ENCODE measurements at regions not wholly inside any gene's neighbourhood (a gene's known extent, or its start where the extent isn't known, plus 50 kb on each side); places are given as distances from the start of the nearest gene placed in this dataset.
A peak's percentile ranks its signal among the peaks of the same experiment; 100 is the strongest.

DNA sequence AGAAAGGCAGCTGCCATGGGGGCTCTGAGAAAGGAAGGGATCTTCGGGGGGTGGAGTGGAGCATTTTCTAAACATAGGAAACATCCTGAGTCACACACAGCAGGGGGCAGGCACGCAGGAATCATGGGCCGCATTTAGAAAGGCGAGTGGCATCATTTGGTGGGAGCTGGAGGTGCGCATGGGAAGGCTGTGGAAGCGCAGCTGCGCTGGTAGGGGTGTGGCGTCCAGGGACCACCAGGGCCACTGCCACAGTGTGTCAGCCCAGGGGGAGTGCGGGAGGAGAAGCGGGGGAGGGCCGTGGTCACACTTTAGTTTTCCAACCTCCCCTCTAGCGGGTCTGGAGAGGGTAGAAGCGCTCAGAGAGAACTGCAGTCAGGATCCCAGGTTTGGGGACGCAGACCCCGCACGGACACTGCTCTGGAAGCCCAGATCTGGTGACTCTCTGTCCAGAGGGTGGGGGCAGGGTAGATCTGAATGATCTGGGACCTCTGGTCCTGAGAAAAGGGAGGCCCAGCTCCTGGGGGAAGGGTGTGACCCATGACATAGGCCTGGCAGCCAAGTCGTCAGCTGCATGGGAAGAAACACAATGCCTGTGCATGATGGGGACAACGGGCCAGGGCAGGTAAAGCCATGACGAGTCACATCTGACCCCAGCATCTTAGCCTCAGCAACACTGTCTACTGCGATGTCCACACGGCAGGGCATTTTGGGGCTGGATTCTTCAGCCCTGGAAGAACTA, 88.0 kb upstream of the IQSEC1 start:
- H3K27ac ChIP-seq (ENCODE audit: extremely low read depth, low read depth, low read length): no peak overlapping the region
- no peak for DNase-seq (ENCODE audit: extremely low read depth in 1 of 4, low spot score in 3 of 4)
- no peak overlapping the region for H3K4me3 ChIP-seq
- in situ Hi-C loops (cut with MboI) (no loop called here), intact Hi-C loops (cut with micrococcal nuclease) (no loop called here)
- POLR2A ChIA-PET: interaction anchor here (1.2 to 1.3 kb wide), 2 partner anchors 12 to 32 kb away, joined by 3 to 5 read pairs; no protein-coding TSS in a partner anchor
- CTCF ChIA-PET (ENCODE audit: low intra/inter-chr PET ratio): no interaction called here
- WGBS (ENCODE audit: insufficient coverage, low coverage, missing lambda C conversion rate): 5% methylated on average over 21 of the region's 21 CpGs
- H3K36me3 ChIP-seq (ENCODE audit: control insufficient read depth, insufficient read depth, low read length): no peaks in the 10 kb centered on the region
- no peak overlapping the region for H3K9ac ChIP-seq (ENCODE audit: insufficient read depth in 1 of 2, low read depth in 2 of 2, low read length in 2 of 2)
- peaks cover 26 to 67% of the 10 kb centered on the region in 2 experiments for H3K27me3 ChIP-seq (ENCODE audit: control insufficient read depth in 2 of 2, insufficient read depth in 2 of 2, low read length in 2 of 2)
- no peaks in the 10 kb centered on the region for H3K9me1 ChIP-seq (ENCODE audit: control insufficient read depth, insufficient read depth, low read length)
- H4K20me1 ChIP-seq (replicated peaks; ENCODE audit: control insufficient read depth, insufficient read depth, low read length): peaks cover 6% of the 10 kb centered on the region; the same call in 1 of the 2 replicates
- no peaks in the 10 kb centered on the region; the same call in 1 of the 2 replicates for H3K9me3 ChIP-seq (replicated peaks; ENCODE audit: control insufficient read depth, insufficient read depth, low read depth, low read length)
- peak; percentile 67 for ATAC-seq
- FAIRE-seq: no peak
- TF ChIP-seq PHB (CRISPR knock-in tag; IDR thresholded peaks at IDR 0.05) (no peak), RAD21 (CRISPR knock-in tag; conservative IDR thresholded peaks at IDR 0.05 in 1 of 2, IDR thresholded peaks at IDR 0.05 in 1 of 2) (peak in 1 of 2 experiments; percentile 28; a peak in 1 of 4 replicates), ZNF780A (CRISPR knock-in tag; IDR thresholded peaks at IDR 0.05) (no peak), RBM34 (IDR thresholded peaks at IDR 0.05; ENCODE audit: borderline replicate concordance, insufficient read depth, low read length) (no peak)
- TF ChIP-seq, protein P1, sequence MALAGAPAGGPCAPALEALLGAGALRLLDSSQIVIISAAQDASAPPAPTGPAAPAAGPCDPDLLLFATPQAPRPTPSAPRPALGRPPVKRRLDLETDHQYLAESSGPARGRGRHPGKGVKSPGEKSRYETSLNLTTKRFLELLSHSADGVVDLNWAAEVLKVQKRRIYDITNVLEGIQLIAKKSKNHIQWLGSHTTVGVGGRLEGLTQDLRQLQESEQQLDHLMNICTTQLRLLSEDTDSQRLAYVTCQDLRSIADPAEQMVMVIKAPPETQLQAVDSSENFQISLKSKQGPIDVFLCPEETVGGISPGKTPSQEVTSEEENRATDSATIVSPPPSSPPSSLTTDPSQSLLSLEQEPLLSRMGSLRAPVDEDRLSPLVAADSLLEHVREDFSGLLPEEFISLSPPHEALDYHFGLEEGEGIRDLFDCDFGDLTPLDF (CRISPR knock-in tag; IDR thresholded peaks at IDR 0.05): no peak
- TF ChIP-seq, protein P2, sequence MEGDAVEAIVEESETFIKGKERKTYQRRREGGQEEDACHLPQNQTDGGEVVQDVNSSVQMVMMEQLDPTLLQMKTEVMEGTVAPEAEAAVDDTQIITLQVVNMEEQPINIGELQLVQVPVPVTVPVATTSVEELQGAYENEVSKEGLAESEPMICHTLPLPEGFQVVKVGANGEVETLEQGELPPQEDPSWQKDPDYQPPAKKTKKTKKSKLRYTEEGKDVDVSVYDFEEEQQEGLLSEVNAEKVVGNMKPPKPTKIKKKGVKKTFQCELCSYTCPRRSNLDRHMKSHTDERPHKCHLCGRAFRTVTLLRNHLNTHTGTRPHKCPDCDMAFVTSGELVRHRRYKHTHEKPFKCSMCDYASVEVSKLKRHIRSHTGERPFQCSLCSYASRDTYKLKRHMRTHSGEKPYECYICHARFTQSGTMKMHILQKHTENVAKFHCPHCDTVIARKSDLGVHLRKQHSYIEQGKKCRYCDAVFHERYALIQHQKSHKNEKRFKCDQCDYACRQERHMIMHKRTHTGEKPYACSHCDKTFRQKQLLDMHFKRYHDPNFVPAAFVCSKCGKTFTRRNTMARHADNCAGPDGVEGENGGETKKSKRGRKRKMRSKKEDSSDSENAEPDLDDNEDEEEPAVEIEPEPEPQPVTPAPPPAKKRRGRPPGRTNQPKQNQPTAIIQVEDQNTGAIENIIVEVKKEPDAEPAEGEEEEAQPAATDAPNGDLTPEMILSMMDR (IDR thresholded peaks at IDR 0.05 in 2 of 3, conservative IDR thresholded peaks at IDR 0.05 in 1 of 3; ENCODE audit: insufficient read depth in 2 of 3, low read depth in 1 of 3, low read length in 3 of 3): peak in 1 of 3 experiments; percentile 27; a peak in 1 of 6 replicates
- TF ChIP-seq, protein P3, sequence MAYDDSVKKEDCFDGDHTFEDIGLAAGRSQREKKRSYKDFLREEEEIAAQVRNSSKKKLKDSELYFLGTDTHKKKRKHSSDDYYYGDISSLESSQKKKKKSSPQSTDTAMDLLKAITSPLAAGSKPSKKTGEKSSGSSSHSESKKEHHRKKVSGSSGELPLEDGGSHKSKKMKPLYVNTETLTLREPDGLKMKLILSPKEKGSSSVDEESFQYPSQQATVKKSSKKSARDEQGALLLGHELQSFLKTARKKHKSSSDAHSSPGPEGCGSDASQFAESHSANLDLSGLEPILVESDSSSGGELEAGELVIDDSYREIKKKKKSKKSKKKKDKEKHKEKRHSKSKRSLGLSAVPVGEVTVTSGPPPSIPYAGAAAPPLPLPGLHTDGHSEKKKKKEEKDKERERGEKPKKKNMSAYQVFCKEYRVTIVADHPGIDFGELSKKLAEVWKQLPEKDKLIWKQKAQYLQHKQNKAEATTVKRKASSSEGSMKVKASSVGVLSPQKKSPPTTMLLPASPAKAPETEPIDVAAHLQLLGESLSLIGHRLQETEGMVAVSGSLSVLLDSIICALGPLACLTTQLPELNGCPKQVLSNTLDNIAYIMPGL (CRISPR knock-in tag; IDR thresholded peaks at IDR 0.05): no peak
- H3K4me2 ChIP-seq (ENCODE audit: insufficient read depth, low read length): no peak overlapping the region
- H3K79me2 ChIP-seq (ENCODE audit: control insufficient read depth, insufficient read depth, low read length): no peaks in the 10 kb centered on the region
- 0 out of 5 replicates have a peak, but pooled peaks cover 0 to 3% of the 10 kb centered on the region in 2 experiments for H3K4me1 ChIP-seq (replicated peaks in 1 of 2; ENCODE audit: control insufficient read depth in 2 of 2, insufficient read depth in 2 of 2, low read length in 2 of 2)
- BruUV-seq (replicated peaks): no TSS peak
- H2AFZ ChIP-seq (ENCODE audit: low read depth, low read length): no peak overlapping the region

Measured in K562 (cell line).